ENCODE measurements at regions not wholly inside any gene's neighbourhood (a gene's known extent, or its start where the extent isn't known, plus 50 kb on each side); places are given as distances from the start of the nearest gene placed in this dataset.

- Histone ChIP-seq H3K27ac (no peak overlapping the region), H3K36me3 (no peaks in the 10 kb centered on the region), H3K4me1 (no peaks in the 10 kb centered on the region), H3K4me3 (no peak overlapping the region), H3K27me3 (peaks cover 0 to 64% (median 0%) of the 10 kb centered on the region in 4 donors), H3K9me3 (no peaks in the 10 kb centered on the region)
- WGBS, 2 donors = 36 to 44% methylated on average over 3 to 7 of the region's 7 CpGs
- no peak for TF ChIP-seq CTCF (IDR thresholded peaks at IDR 0.05)
- no peak for TF ChIP-seq POLR2A (IDR thresholded peaks at IDR 0.05)
- intact Hi-C loops (cut with DNase I) = no loop called here
- no peak for DNase-seq
Observed at GRCh38 chr15:77768521-77769078, 135.9 kb upstream of the LINGO1 start.

GRCh38 chr15:77768107-77768506 lies 135.4 kb upstream of the LINGO1 start:
- intact Hi-C loops (cut with DNase I) = no loop called here
- Histone ChIP-seq H3K27me3 (peaks cover 0 to 69% (median 0%) of the 10 kb centered on the region in 4 donors), H3K4me3 (no peak overlapping the region), H3K4me1 (no peaks in the 10 kb centered on the region), H3K27ac (no peak overlapping the region), H3K36me3 (no peaks in the 10 kb centered on the region), H3K9me3 (no peaks in the 10 kb centered on the region)
- no peak for DNase-seq
- TF ChIP-seq POLR2A (IDR thresholded peaks at IDR 0.05) (no peak), CTCF (IDR thresholded peaks at IDR 0.05) (no peak)
- 0 to 55% methylated on average over 1 to 5 of the region's 5 CpGs for WGBS, 2 donors

- peaks cover 0 to 70% (median 0%) of the 10 kb centered on the region in 4 donors for H3K27me3 ChIP-seq
- TF ChIP-seq POLR2A (IDR thresholded peaks at IDR 0.05) (no peak), CTCF (IDR thresholded peaks at IDR 0.05) (no peak)
- WGBS, 2 donors = 62 to 84% methylated on average over 4 of the region's 4 CpGs
- no peaks in the 10 kb centered on the region for H3K4me1 ChIP-seq
- H3K36me3 ChIP-seq = no peaks in the 10 kb centered on the region
- no peak overlapping the region for H3K27ac ChIP-seq
- H3K4me3 ChIP-seq = no peak overlapping the region
- intact Hi-C loops (cut with DNase I) = no loop called here
- H3K9me3 ChIP-seq = no peaks in the 10 kb centered on the region
- DNase-seq = no peak
Observed at GRCh38 chr15:77764095-77764494, 131.4 kb upstream of the LINGO1 start.

GRCh38 chr15:77762747-77763355 lies 130.1 kb upstream of the LINGO1 start:
- 61 to 66% methylated on average over 13 to 15 of the region's 15 CpGs for WGBS, 2 donors
- DNase-seq = no peak

More at GRCh38 chr15:77762747-77763355, 130.1 kb upstream of the LINGO1 start:
- intact Hi-C loops (cut with DNase I) = no loop called here
- Histone ChIP-seq H3K4me3 (no peak overlapping the region), H3K27me3 (peaks cover 0 to 57% (median 0%) of the 10 kb centered on the region in 4 donors), H3K27ac (no peak overlapping the region), H3K36me3 (no peaks in the 10 kb centered on the region), H3K9me3 (no peaks in the 10 kb centered on the region), H3K4me1 (no peaks in the 10 kb centered on the region)
- TF ChIP-seq CTCF (IDR thresholded peaks at IDR 0.05) (no peak), POLR2A (IDR thresholded peaks at IDR 0.05) (no peak)

Data from esophagus squamous epithelium (tissue), 5 donors.